ENCODE measurements at regions not wholly inside any gene's neighbourhood (a gene's known extent, or its start where the extent isn't known, plus 50 kb on each side); places are given as distances from the start of the nearest gene placed in this dataset.

DNA sequence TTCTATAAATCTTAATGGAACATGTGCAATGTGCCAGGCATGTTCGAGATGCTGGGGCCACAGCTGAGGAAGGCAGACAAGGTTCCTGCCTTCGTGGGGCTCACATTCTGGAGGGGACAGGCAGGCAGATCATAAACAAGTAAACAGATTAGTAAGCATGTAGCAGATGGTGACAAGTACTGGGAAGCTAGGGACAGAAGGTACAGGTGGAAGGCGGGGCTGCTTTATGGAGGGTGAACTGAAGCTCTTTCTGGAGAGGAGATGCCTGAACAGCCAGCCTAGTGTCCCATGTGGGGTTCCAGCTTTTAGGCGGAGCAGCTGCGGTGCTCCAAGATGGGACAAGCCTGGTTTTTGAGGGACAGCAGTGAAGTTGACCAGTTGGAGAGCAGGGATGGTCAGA, 74.7 kb upstream of the SNRK start:
- DNase-seq (ENCODE audit: low spot score) (no peak), ATAC-seq (no peak)
- intact Hi-C loops (cut with DNase I) = no loop called here

- intact Hi-C loops (cut with DNase I) = no loop called here
- ATAC-seq (no peak), DNase-seq (ENCODE audit: low spot score) (no peak)
Observed at GRCh38 chr3:43210049-43211027, 76.0 kb upstream of the SNRK start.

DNA sequence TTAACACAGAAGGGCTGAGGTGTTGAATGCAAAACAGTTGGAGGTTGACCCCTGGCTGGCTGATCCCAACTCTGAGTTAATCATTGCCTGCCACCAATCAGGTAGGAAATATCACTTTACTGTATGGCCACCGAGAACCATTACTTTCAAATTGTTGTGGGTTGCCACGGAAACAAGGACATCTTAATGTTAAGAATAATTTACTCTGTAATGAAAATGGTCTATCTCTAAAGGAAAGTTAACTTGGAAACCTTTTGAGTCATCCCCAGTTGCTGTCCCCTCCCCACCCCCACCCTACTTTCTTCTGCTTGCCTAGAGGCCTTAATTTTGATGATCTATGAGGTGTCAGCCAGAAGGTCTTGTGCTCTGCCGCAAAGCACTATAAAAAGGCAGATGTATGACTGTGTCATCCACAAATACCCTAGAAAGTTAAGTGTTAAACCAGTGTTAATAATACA, 78.7 kb upstream of the SNRK start:
- DNase-seq (ENCODE audit: low spot score) = no peak
- intact Hi-C loops (cut with DNase I) = no loop called here
- ATAC-seq = no peak

- DNase-seq (ENCODE audit: low spot score) (no peak), ATAC-seq (no peak)
- intact Hi-C loops (cut with DNase I) = no loop called here
Observed at GRCh38 chr3:43206632-43207031, 79.7 kb upstream of the SNRK start.

- DNase-seq (ENCODE audit: low spot score) (no peak), ATAC-seq (no peak)
- intact Hi-C loops (cut with DNase I) = no loop called here
Observed at GRCh38 chr3:43206105-43206504, 80.2 kb upstream of the SNRK start.

GRCh38 chr3:43203022-43203421, 83.3 kb upstream of the SNRK start:
- intact Hi-C loops (cut with DNase I) = no loop called here
- no peak for ATAC-seq
- no peak for DNase-seq (ENCODE audit: low spot score)

DNA sequence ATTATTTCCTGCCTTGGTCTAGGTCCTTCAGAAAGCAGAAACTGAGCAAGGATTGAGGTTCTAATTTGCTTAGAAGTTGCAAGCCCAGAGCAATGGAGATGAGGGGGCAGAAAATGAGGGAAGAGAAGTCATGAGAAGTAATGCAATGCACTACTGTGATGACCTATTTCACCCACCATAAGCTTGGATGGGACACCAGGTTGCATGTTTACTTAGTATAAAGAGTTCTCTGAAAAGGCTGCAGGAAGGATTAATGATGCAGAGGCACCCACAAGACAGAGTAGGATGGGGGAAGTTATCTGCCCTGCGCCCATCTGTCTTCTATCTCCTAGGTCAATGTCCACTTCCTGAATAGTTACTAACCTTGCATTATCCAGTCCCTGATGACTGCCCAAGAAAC, 84.8 kb upstream of the SNRK start:
- intact Hi-C loops (cut with DNase I) = no loop called here
- ATAC-seq (no peak), DNase-seq (ENCODE audit: low spot score) (no peak)

GRCh38 chr3:43199645-43200306, 86.6 kb upstream of the SNRK start:
- intact Hi-C loops (cut with DNase I) = no loop called here
- ATAC-seq (no peak), DNase-seq (ENCODE audit: low spot score) (no peak)

- ATAC-seq (no peak), DNase-seq (ENCODE audit: low spot score) (no peak)
- intact Hi-C loops (cut with DNase I) = no loop called here
Observed at GRCh38 chr3:43198791-43199644, 87.3 kb upstream of the SNRK start.

DNA sequence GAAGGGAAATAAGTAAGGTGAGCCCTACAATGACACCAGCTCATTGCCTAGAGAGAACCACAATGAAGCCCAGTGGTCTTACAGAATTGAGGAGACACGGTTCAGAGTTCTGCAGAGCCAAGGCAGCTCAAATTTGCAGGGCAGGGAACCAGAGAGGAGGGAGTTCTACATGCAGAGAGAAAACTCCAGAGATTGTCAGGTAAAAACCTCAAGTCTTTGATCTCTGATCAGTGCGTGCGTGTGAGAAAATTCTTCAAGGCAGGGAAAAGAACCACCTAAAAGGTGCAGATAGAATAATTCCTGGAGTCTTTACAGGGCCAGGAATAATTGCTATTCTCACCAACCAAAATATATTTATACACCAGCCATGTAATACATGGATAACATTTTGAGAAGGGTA, 88.0 kb upstream of the SNRK start:
- intact Hi-C loops (cut with DNase I) = no loop called here
- ATAC-seq = no peak

DNA sequence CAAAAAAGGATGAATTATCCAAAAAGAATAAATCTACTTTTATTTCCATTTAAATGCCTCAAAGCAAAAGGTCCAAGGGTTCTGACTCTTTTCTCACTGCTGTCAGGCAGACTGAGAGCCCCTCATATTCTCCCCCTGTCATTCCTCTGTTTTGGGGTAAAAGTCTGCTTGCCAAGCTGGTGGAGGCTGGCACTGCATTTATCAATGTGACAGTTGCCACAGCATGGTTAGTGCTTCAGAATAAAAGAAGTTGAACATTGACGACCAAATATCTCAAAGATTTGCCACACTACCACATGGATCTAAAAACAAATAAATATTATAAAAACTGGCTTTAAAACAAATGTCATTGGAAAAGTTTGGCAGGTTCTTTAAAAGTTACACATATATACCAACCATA, 89.2 kb upstream of the SNRK start:
- intact Hi-C loops (cut with DNase I) = no loop called here
- DNase-seq (ENCODE audit: low spot score) (no peak), ATAC-seq (no peak)

More for the DNA sequence above, 88.0 kb upstream of the SNRK start:
- DNase-seq (ENCODE audit: low spot score) = no peak

GRCh38 chr3:43196721-43197120, 89.6 kb upstream of the SNRK start:
- intact Hi-C loops (cut with DNase I) = no loop called here
- ATAC-seq = no peak

DNA sequence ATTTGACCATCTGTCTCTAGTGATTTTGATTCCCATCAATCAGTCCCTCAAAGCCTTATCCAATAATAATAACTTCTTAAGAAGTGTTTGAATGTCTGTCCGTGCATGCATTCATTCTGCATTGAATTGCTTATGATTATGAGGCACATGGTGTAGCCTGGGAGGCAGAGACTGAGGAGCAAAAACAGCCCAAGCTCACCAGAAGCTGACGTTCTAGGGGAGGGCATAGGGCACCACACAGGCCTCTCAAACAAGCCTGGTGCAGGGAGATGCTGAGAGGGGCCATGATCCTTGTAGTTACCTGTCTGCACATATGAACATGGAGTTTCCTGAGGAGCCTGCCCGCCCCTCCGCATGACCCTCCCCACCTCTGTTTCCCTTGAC, 89.2 kb upstream of the POMGNT2 start:
- no peak for DNase-seq (ENCODE audit: low spot score)
- intact Hi-C loops (cut with DNase I) = no loop called here
- no peak for ATAC-seq

More at GRCh38 chr3:43196721-43197120, 89.6 kb upstream of the SNRK start:
- no peak for DNase-seq (ENCODE audit: low spot score)

DNA sequence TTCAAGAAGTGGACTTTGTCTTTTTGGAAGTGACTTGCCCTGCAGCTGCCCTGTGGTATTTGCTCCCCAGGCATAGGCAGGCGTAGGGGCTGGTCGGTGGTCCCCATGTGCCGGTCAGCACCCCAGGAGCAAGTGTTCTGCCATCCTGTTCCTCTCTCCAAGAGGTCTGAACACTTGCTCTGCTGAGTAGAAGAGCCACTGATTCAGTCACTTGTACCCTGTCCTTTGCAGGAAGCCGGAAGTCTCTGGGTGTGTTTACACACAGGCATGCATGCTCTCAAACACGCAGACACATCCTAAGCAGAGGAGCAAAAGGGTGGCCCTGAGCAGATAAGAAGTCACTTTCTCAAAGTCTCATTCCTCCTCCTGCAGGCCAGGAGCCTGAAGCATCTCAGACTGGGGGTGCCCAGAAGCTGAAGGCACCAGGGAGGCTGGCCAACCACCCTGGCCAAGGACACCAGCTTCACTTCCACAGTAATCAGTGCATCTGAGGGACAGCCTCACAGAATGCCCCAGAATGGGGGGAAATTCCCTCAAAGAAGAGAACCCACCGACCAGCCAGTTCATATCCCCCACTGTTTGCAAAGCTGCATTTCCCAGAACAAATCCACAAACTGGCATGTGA, 88.7 kb upstream of the POMGNT2 start:
- DNase-seq (ENCODE audit: low spot score) = no peak
- ATAC-seq = no peak
- intact Hi-C loops (cut with DNase I) = no loop called here

DNA sequence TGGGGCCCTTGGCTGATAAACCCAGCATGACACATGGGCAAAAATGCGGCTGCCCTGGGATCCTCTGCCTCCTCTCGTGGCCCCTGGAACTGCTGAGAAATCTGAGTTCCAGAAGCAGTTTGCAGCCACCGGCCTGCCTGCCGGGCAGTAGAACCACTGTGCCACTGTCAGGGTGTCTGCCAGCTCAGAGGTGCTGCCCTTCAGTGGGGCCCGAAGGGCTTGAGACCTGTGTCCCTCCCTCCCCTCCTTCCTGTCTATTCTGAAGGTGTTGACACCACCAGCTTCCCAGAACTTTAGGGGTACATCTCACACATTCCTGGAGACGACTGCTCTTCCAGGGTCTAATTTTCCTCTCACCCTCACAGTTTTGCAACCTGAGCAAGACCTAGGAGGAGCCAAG, 88.2 kb upstream of the POMGNT2 start:
- DNase-seq (ENCODE audit: low spot score) = no peak
- intact Hi-C loops (cut with DNase I) = no loop called here
- ATAC-seq = no peak

- intact Hi-C loops (cut with DNase I) = no loop called here
- ATAC-seq = no peak
- no peak for DNase-seq (ENCODE audit: low spot score)
Observed at GRCh38 chr3:43192028-43192427, 86.1 kb upstream of the POMGNT2 start.

DNA sequence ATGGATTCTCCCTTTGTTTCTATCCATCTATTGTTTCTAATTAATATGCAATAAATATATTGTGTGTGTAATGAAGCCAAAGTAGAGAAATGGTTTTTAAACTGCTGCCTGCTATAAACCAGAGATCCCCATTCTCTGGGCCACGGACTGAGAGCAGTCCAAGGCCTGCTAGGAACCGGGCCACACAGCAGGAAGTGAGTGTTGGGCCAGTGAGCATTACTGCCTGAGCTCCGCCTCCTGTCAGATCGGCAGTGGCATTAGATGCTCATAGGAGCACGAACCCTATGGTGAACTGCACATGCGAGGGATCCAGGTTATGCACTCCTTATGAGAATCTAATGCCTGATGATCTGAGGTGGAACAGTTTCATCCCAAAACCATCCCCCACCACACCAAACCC, 85.2 kb upstream of the POMGNT2 start:
- no peak for DNase-seq (ENCODE audit: low spot score)
- intact Hi-C loops (cut with DNase I) = no loop called here
- no peak for ATAC-seq

DNA sequence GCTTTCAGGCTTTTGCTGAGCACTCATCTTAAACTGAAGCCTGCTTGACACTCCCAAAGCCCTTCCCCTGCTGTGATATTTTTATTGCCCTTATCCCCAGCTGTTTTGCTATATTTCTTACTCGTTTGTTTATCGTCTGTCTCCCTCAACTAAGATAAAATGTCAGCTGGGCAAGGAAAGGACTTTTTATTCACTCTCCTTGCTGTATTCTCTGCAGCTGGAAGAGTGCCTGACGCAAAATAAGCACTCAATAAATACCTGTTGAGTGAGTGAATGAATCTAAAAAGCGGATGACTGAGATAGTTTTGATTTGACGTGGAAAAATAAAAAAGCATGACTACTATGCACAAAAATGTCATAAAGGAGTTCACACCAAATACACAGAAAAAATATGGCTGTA, 84.8 kb upstream of the POMGNT2 start:
- ATAC-seq (no peak), DNase-seq (ENCODE audit: low spot score) (no peak)
- intact Hi-C loops (cut with DNase I) = no loop called here

- no peak for ATAC-seq
- DNase-seq (ENCODE audit: low spot score) = no peak
- intact Hi-C loops (cut with DNase I) = no loop called here
Observed at GRCh38 chr3:43187836-43188479, 82.1 kb upstream of the POMGNT2 start.

Data from sciatic nerve (tissue), 2 donors.